ENCODE measurements at regions not wholly inside any gene's neighbourhood (a gene's known extent, or its start where the extent isn't known, plus 50 kb on each side); places are given as distances from the start of the nearest gene placed in this dataset.

DNA sequence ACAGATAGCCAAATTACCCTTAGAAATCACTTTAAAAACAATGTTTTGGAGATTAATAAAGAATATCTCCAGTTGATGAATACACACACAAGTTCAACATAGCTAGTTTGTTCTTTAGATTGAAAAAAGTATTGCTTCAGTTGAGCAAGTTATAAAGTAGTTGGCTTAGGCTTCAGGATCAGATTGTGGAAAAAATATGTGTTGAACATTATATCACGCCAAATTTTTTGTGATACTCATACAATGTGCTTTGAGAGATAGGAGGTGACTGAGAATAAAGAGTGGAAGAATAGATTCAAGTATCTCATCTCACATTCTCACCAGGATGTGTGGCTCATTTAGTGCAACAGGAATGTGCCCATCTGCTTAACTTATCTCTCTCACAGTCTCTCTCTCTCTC lies 553.3 kb downstream of the HTR7 start:
- no peaks in the 10 kb centered on the region for H3K4me1 ChIP-seq (ENCODE audit: control insufficient read depth in 2 of 2, insufficient read depth in 2 of 2, low read length in 2 of 2)
- ChIA-PET CTCF (no interaction called here), POLR2A (no interaction called here)
- no peaks in the 10 kb centered on the region for H3K36me3 ChIP-seq (replicated peaks in 1 of 2; ENCODE audit: control extremely low read depth in 1 of 2, control insufficient read depth in 1 of 2, extremely low read depth in 1 of 2, insufficient read depth in 2 of 2, low read length in 1 of 2)
- no peaks in the 10 kb centered on the region for H4K20me1 ChIP-seq (ENCODE audit: control insufficient read depth, insufficient read depth, low read length, poor library complexity, severe bottlenecking)
- TF ChIP-seq, protein P1, sequence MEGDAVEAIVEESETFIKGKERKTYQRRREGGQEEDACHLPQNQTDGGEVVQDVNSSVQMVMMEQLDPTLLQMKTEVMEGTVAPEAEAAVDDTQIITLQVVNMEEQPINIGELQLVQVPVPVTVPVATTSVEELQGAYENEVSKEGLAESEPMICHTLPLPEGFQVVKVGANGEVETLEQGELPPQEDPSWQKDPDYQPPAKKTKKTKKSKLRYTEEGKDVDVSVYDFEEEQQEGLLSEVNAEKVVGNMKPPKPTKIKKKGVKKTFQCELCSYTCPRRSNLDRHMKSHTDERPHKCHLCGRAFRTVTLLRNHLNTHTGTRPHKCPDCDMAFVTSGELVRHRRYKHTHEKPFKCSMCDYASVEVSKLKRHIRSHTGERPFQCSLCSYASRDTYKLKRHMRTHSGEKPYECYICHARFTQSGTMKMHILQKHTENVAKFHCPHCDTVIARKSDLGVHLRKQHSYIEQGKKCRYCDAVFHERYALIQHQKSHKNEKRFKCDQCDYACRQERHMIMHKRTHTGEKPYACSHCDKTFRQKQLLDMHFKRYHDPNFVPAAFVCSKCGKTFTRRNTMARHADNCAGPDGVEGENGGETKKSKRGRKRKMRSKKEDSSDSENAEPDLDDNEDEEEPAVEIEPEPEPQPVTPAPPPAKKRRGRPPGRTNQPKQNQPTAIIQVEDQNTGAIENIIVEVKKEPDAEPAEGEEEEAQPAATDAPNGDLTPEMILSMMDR (IDR thresholded peaks at IDR 0.05) = no peak
- no peak for TF ChIP-seq EZH2 (IDR thresholded peaks at IDR 0.05; ENCODE audit: borderline replicate concordance, insufficient read depth, low read depth, low read length, poor library complexity, severe bottlenecking)
- H3K9me3 ChIP-seq (ENCODE audit: control extremely low read depth in 1 of 3, control insufficient read depth in 2 of 3, insufficient read depth in 1 of 3, low read length in 2 of 3) = peaks cover 1 to 4% (median 2%) of the 10 kb centered on the region in 3 donors
- ATAC-seq (ENCODE audit: low read depth) = no peak
- H2AFZ ChIP-seq (ENCODE audit: insufficient read depth, low read depth, low read length, poor library complexity, severe bottlenecking) = no peak overlapping the region
- WGBS (ENCODE audit: insufficient coverage) = no CpG with 5 or more reads among the region's 1 CpG
- no peaks in the 10 kb centered on the region for H3K27me3 ChIP-seq (replicated peaks in 1 of 4; ENCODE audit: control extremely low read depth in 1 of 4, control insufficient read depth in 3 of 4, insufficient read depth in 4 of 4, low read length in 3 of 4)
- DNase-seq = no peak
- Mint-ChIP-seq H3K9me3 (ENCODE audit: insufficient read depth) (peaks cover 3% of the 10 kb centered on the region), H3K4me3 (no peak overlapping the region), H3K27me3 (peaks cover 8% of the 10 kb centered on the region), H3K4me1 (no peaks in the 10 kb centered on the region), H3K27ac (no peak overlapping the region)
- H3K4me3 ChIP-seq (ENCODE audit: control extremely low read depth in 1 of 5, extremely low read depth in 1 of 5, insufficient read depth in 1 of 5, low read depth in 2 of 5, low read length in 4 of 5) = no peak overlapping the region
- H3K4me2 ChIP-seq (replicated peaks; ENCODE audit: low read depth, low read length, poor library complexity, severe bottlenecking) = no peak overlapping the region
- H3K79me2 ChIP-seq (ENCODE audit: control insufficient read depth, insufficient read depth, low read length) = no peaks in the 10 kb centered on the region
- intact Hi-C loops (cut with micrococcal nuclease) = no loop called here
- no peak overlapping the region for H3K27ac ChIP-seq (ENCODE audit: low read length in 2 of 2)
- no peak overlapping the region for H3K9ac ChIP-seq (ENCODE audit: low read length)

DNA sequence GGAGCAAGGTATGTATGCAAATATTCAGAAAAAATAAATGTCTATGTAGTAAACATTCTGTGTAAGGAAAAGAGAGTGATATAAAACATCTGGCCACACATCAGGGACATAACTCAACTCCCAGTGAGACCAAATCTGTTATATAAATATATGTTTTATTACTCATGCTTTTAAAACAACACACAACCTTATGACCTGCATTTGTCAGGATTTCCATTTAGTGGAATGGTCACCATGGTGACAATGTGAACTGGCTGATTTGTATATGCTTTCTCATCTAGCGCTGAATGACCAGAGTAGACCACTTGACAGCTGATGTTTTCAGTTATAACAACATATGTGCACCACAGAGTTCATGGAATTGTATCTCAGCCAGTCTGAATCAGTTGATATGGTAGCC lies 551.7 kb downstream of the HTR7 start:
- no peak overlapping the region for H3K4me3 Mint-ChIP-seq
- DNase-seq = no peak
- ChIA-PET CTCF (no interaction called here), POLR2A (no interaction called here)
- no peaks in the 10 kb centered on the region for H4K20me1 ChIP-seq (ENCODE audit: control insufficient read depth, insufficient read depth, low read length, poor library complexity, severe bottlenecking)
- no peaks in the 10 kb centered on the region for H3K79me2 ChIP-seq (ENCODE audit: control insufficient read depth, insufficient read depth, low read length)
- H3K4me3 ChIP-seq (ENCODE audit: control extremely low read depth in 1 of 5, extremely low read depth in 1 of 5, insufficient read depth in 1 of 5, low read depth in 2 of 5, low read length in 4 of 5) = no peak overlapping the region
- H3K27me3 ChIP-seq (replicated peaks in 1 of 4; ENCODE audit: control extremely low read depth in 1 of 4, control insufficient read depth in 3 of 4, insufficient read depth in 4 of 4, low read length in 3 of 4) = no peaks in the 10 kb centered on the region
- H3K4me2 ChIP-seq (replicated peaks; ENCODE audit: low read depth, low read length, poor library complexity, severe bottlenecking) = no peak overlapping the region
- WGBS (ENCODE audit: insufficient coverage) = no CpG with 5 or more reads among the region's 1 CpG
- H3K27ac ChIP-seq (ENCODE audit: low read length in 2 of 2) = no peak overlapping the region
- peaks cover 3% of the 10 kb centered on the region for H3K9me3 Mint-ChIP-seq (ENCODE audit: insufficient read depth)
- no peak overlapping the region for H3K9ac ChIP-seq (ENCODE audit: low read length)
- no peak overlapping the region for H3K27ac Mint-ChIP-seq
- no peak for TF ChIP-seq EZH2 (IDR thresholded peaks at IDR 0.05; ENCODE audit: borderline replicate concordance, insufficient read depth, low read depth, low read length, poor library complexity, severe bottlenecking)
- TF ChIP-seq, protein P1 (IDR thresholded peaks at IDR 0.05) = no peak
- intact Hi-C loops (cut with micrococcal nuclease) = no loop called here
- H3K4me1 Mint-ChIP-seq = no peaks in the 10 kb centered on the region
- H2AFZ ChIP-seq (ENCODE audit: insufficient read depth, low read depth, low read length, poor library complexity, severe bottlenecking) = no peak overlapping the region
- H3K36me3 ChIP-seq (replicated peaks in 1 of 2; ENCODE audit: control extremely low read depth in 1 of 2, control insufficient read depth in 1 of 2, extremely low read depth in 1 of 2, insufficient read depth in 2 of 2, low read length in 1 of 2) = no peaks in the 10 kb centered on the region
- ATAC-seq (ENCODE audit: low read depth) = no peak
- H3K4me1 ChIP-seq (ENCODE audit: control insufficient read depth in 2 of 2, insufficient read depth in 2 of 2, low read length in 2 of 2) = no peaks in the 10 kb centered on the region
- H3K9me3 ChIP-seq (ENCODE audit: control extremely low read depth in 1 of 3, control insufficient read depth in 2 of 3, insufficient read depth in 1 of 3, low read length in 2 of 3) = peaks cover 1 to 4% (median 3%) of the 10 kb centered on the region in 3 donors
- peaks cover 8% of the 10 kb centered on the region for H3K27me3 Mint-ChIP-seq

Measured in B cell (primary cell).